ENCODE measurements at regions not wholly inside any gene's neighbourhood (a gene's known extent, or its start where the extent isn't known, plus 50 kb on each side); places are given as distances from the start of the nearest gene placed in this dataset.

DNA sequence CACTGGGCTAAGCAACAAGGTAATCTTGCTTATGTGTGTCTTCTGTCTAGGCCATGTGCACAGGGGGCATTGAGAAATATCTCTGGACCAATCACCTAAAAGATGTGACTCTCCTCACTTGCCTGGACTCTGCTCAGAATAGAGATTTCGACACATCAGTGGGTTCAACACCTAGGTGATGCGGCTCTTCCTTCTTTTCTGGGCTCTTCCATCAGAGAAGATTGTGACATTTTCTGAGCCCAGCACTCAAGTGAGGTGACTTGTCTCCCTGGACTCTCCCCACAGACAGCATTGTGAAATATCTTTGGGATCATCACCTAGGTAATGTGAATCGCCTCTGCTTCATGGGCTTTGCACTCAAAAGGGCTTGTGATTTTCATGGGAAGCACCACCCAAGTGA is 1904.1 kb downstream of the TP53TG3F start:
- no peak for DNase-seq
- Histone ChIP-seq H3K9me3 (no peaks in the 10 kb centered on the region), H3K27ac (no peak overlapping the region), H3K4me3 (no peak overlapping the region), H3K36me3 (no peaks in the 10 kb centered on the region), H3K27me3 (no peaks in the 10 kb centered on the region), H3K4me1 (ENCODE audit: insufficient read depth) (no peaks in the 10 kb centered on the region)
- TF ChIP-seq POLR2A (IDR thresholded peaks at IDR 0.05) (no peak), EP300 (IDR thresholded peaks at IDR 0.05) (no peak)
- TF ChIP-seq, protein P1, sequence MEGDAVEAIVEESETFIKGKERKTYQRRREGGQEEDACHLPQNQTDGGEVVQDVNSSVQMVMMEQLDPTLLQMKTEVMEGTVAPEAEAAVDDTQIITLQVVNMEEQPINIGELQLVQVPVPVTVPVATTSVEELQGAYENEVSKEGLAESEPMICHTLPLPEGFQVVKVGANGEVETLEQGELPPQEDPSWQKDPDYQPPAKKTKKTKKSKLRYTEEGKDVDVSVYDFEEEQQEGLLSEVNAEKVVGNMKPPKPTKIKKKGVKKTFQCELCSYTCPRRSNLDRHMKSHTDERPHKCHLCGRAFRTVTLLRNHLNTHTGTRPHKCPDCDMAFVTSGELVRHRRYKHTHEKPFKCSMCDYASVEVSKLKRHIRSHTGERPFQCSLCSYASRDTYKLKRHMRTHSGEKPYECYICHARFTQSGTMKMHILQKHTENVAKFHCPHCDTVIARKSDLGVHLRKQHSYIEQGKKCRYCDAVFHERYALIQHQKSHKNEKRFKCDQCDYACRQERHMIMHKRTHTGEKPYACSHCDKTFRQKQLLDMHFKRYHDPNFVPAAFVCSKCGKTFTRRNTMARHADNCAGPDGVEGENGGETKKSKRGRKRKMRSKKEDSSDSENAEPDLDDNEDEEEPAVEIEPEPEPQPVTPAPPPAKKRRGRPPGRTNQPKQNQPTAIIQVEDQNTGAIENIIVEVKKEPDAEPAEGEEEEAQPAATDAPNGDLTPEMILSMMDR (IDR thresholded peaks at IDR 0.05), result no peak
- intact Hi-C loops (cut with DNase I), result no loop called here
- WGBS, 3 donors, result 47 to 65% (median 55%) methylated on average over 3 of the region's 3 CpGs

DNA sequence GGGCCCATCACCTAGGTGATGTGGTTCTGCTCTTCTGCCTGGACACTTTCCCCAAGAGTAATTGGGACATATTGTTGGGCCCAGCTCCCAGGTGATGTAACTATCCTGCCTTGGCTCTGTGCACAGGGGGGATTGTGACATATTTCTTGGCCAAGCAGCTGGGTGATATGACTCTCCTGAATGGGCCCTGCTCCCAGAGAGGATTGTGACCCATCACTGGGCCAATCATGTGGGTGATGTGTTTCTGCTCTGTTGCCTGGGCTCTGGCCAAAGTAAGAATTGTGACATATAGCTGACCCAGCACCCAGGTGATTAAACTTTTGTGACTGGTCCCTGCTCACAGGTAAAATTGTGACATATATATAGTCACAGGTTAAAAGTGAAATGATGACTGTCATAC is 1904.9 kb downstream of the TP53TG3F start:
- intact Hi-C loops (cut with DNase I), result no loop called here
- H3K36me3 ChIP-seq, result no peaks in the 10 kb centered on the region
- TF ChIP-seq, protein P1 (IDR thresholded peaks at IDR 0.05), result no peak
- TF ChIP-seq POLR2A (IDR thresholded peaks at IDR 0.05) (no peak), EP300 (IDR thresholded peaks at IDR 0.05) (no peak)
- H3K27ac ChIP-seq, result no peak overlapping the region
- DNase-seq, result no peak
- no peaks in the 10 kb centered on the region for H3K9me3 ChIP-seq
- no peaks in the 10 kb centered on the region for H3K27me3 ChIP-seq
- H3K4me3 ChIP-seq, result no peak overlapping the region
- no peaks in the 10 kb centered on the region for H3K4me1 ChIP-seq (ENCODE audit: insufficient read depth)

GRCh38 chr16:35365675-35366074 is 1906.3 kb downstream of the TP53TG3F start:
- 67 to 77% (median 68%) methylated on average over 2 of the region's 2 CpGs for WGBS, 3 donors
- H3K27ac ChIP-seq, result no peak overlapping the region
- H3K27me3 ChIP-seq, result no peaks in the 10 kb centered on the region
- TF ChIP-seq EP300 (IDR thresholded peaks at IDR 0.05), result no peak
- TF ChIP-seq POLR2A (IDR thresholded peaks at IDR 0.05), result no peak
- TF ChIP-seq, protein P1 (IDR thresholded peaks at IDR 0.05), result no peak
- H3K36me3 ChIP-seq, result no peaks in the 10 kb centered on the region
- H3K4me3 ChIP-seq, result no peak overlapping the region
- no peaks in the 10 kb centered on the region for H3K4me1 ChIP-seq (ENCODE audit: insufficient read depth)
- no peak for DNase-seq
- intact Hi-C loops (cut with DNase I), result no loop called here
- no peaks in the 10 kb centered on the region for H3K9me3 ChIP-seq

DNA sequence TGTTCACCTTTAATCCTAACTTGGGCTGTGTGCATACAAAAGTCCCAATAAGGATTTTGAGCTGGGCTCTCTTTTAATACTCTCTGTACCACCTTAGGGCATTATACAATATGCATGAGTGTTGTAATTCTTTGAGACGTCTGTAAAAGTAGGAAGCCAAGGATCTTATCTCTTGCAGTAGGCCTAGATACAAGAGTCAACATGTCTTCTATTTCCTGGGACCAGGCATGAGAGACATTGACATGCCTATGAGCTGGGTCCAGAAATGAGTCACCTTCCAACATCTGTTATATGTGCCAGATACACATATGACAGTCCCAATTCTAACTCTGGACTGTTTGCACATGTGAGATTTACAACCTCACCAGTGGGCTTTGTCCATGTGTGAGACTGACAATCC is 1911.2 kb downstream of the TP53TG3F start:
- Histone ChIP-seq H3K4me3 (no peak overlapping the region), H3K36me3 (no peaks in the 10 kb centered on the region), H3K9me3 (no peaks in the 10 kb centered on the region), H3K27me3 (no peaks in the 10 kb centered on the region), H3K4me1 (ENCODE audit: insufficient read depth) (no peaks in the 10 kb centered on the region), H3K27ac (no peak overlapping the region)
- 39 to 76% (median 65%) methylated on average over 1 of the region's 1 CpG for WGBS, 3 donors
- no peak for DNase-seq
- TF ChIP-seq, protein P1 (IDR thresholded peaks at IDR 0.05), result no peak
- TF ChIP-seq POLR2A (IDR thresholded peaks at IDR 0.05), result no peak
- TF ChIP-seq EP300 (IDR thresholded peaks at IDR 0.05), result no peak
- intact Hi-C loops (cut with DNase I), result no loop called here

DNA sequence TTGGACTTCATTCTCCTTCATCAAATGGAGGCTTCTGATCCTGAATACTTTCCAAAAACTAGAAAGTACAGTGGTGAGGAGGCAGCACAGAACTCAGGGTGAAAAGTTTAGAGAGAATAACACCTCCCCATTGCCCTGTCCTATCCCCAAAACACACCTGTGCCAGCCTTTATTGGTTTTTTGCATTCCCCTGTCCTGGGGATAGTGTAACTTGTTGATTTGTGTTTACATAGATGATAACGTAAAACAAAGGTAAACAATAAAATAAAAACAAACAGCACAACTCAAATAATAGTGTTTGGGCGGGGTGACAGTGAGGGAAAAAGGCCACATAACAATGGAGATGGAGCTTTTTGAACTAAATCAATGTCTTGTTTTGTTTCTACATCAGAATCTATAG is 1917.7 kb downstream of the TP53TG3F start:
- Histone ChIP-seq H3K4me3 (no peak overlapping the region), H3K27me3 (no peaks in the 10 kb centered on the region), H3K9me3 (no peaks in the 10 kb centered on the region), H3K4me1 (ENCODE audit: insufficient read depth) (no peaks in the 10 kb centered on the region), H3K36me3 (no peaks in the 10 kb centered on the region), H3K27ac (no peak overlapping the region)
- WGBS, 3 donors, result 28 to 36% (median 34%) methylated on average over 2 of the region's 2 CpGs
- intact Hi-C loops (cut with DNase I), result no loop called here
- DNase-seq, result no peak
- no peak for TF ChIP-seq EP300 (IDR thresholded peaks at IDR 0.05)
- TF ChIP-seq, protein P1 (IDR thresholded peaks at IDR 0.05), result no peak
- TF ChIP-seq POLR2A (IDR thresholded peaks at IDR 0.05), result no peak
